GM21825 (cell line): ENCODE measurements at regions not wholly inside any gene's neighbourhood (a gene's known extent, or its start where the extent isn't known, plus 50 kb on each side); places are given as distances from the start of the nearest gene placed in this dataset.

Experiments used
- ATAC-seq: cut with Tn5 transposase; IDR thresholded peaks from one replicate; pipeline ENCODE4 v1.9.1; 2021; ENCODE audit warnings: mild to moderate bottlenecking, moderate library complexity; ENCODE audit not compliant: unreplicated experiment

DNA sequence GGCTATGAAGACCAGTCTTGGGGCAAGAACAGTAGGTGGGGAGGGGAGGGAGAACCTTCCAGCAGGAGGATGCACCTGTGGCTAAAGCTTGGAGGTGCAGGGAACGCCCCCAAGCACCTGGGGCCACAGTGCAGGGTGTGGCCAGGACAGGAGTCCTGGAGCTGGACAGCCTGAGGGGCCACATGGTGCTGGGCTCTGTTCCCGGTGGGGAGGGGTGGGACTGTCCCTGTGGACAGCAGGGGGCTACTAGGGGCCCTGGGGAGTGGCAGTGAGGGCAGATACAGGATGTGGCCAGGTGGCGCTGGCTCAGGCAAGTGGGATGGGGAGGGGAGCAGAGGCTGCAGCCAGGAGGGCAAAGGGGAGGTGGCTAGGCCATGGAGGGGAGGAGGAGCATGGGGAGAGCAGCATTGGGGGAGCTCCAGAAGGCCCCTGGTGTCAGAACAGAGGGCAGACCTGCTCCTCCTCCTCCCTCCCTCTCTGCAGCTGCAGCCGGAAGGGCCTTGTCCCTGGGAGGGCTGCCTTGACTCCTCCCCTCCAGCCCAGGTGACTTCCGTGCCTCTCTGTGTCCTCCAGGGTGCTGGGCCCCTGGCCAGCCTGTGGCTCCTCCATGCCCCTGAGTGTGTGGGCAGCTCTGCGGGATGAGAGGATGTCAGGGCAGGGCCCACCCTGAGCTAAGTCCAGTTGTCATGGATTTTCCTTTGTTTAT, 68.4 kb upstream of the DLK1 start:
- no peak for ATAC-seq

DNA sequence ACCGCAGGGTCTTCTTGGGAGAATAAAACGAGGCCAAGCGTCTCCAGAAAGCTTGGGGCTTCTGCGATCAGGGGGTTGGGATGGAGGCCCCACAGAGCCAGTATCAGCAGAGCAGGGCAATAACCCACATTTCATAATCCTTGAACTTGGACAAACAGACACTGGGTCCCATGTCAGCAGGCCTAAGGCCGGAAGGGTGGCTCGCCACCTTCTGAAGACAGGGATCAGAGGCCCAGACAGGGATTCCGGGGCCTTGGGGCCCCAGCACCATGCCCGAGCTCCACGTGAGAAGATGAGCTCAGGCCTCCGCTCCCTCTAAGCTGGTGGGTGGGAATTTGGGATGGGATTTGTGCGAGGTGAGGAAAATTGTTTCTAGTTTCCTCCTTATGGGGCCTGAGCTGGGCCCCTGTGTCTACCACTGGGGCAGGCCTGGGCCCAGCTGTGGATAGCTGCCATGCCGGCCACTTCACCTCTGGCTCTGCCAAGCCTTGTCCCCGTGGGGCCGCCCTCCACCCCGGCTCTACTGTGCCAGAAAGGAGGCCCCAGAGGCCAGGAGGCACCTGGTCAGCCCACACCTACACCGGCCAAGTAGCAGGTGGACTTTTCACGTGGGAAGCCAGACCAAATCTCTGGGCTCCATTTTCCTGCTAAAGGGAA, 67.2 kb upstream of the DLK1 start:
- ATAC-seq: no peak

DNA sequence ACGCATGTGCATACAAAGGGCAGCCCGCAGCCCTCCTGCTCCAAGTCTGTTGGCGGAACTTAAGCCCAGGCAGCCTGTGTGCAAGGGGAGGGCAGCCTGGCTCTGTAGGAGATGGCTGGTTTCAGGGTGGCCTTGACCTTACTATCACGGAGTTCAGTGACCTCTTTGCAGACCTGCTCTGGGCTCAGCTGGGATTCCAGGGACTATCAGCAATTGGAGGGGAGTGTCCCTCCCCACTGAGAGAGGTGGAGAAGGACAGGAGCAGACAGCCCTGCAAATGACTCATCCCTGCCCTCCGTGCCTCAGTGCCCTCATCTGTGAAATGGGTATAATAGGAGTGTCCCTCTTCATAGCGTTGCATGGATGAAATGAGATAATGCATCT, 66.2 kb upstream of the DLK1 start:
- ATAC-seq: no peak

DNA sequence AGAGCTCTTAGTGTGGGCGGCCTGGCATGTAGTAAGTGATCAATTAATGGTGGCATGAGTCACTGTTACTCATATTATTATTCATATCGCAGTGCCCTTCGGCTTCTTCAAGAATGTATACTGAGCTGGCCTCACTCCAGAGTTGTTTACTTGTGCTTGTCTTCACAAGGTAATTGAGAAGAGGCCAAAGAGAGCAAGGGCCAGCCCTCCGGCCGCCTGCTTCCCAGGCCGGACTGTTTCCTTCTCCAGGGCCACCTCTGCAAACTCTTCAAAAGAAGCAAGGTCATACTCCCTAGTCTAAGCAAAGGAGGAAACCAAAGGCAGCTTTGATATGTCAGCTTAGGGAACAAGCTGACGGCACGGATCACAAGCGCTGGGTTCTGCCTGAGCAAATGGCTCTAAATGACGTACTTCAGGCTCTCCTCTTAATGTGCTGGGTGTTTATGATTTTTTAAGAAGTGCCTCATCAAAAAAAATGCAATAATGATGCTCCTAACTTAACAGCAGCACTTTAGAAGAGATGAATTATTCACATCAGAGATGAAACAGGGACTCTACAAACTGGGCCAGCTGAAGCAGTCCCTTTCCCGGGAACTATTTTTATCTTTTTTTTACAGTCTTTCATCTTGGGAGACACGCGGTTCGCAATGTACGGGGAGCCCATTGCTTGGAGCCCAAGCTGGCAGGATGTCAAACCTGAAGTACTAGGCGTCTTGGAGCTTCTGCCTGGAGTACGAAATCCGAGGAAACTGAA, 65.6 kb upstream of the DLK1 start:
- ATAC-seq: no peak

DNA sequence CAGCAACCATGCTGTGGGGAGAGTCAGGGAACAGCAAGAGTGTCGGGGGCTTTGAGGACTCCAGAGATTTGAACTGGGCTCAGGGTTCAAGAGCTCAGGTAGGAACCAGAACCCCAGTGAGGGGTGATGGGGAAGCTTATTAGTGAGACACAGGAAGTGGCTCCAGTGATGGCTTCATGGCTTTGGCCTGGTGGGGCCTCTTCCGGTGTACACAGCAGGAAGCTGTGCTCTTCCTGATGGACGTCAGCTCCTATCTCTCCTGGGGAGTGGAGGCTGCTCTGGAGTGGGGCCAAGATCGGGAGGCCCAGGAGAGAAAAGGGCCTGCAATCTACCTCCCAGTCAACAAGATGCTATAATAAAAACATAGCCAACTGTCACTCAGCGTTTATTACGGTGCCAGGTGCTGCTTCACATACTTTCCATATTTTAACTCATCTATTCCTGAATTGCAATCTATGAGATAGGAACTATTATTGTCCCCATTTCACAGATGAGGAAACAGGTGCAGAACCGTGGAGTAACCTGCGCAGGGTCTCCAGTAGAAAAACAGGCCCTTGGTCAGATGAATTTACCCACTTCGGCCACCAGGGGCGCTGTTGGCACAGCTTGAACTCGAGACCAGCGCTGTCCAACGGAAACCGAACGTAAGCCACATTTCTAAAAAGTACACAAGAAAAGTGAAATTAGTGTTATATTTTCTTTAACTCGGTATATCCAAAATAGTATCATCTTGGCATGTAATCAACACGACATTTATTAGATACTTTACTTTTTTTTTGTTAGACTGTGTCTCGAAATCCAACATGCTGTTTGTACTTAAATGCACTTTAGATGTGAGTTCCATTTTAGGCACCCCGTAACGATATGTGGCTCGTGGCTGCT, 63.6 kb upstream of the DLK1 start:
- ATAC-seq: no peak

DNA sequence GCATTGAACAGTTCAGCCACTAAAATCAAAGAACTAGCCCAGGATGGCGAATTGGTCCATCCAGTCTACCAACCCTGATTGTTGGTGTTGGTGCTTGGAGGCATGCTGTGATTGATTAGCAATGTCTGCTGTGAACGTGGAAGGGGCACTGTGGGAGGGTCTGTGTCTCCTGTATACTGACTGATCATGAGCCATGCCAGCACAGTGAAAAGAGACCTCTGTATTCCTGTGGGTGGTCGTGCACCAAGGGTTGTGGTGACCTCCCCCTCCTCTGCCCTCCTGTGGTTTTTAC, 63.0 kb upstream of the DLK1 start:
- ATAC-seq: no peak

DNA sequence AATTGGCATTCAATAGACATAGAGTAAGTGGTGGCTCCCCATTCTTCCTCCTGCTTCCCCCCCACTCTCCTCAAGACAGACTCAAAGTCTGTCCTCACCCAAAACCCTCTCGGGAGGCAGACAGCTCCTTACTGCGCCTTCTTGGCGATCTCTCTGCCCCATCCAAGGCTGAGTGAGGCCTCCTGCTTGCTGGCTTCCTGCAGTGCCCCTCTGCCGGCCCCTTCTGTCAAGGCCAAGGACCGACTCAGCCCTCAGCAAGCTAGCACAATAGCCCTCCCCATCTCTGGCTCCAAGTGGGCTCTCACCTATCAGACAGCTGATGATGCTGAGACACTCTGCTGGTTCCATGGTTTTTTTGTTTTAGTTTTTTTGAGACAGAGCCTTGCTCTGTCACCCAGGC, 62.5 kb upstream of the DLK1 start:
- no peak for ATAC-seq

DNA sequence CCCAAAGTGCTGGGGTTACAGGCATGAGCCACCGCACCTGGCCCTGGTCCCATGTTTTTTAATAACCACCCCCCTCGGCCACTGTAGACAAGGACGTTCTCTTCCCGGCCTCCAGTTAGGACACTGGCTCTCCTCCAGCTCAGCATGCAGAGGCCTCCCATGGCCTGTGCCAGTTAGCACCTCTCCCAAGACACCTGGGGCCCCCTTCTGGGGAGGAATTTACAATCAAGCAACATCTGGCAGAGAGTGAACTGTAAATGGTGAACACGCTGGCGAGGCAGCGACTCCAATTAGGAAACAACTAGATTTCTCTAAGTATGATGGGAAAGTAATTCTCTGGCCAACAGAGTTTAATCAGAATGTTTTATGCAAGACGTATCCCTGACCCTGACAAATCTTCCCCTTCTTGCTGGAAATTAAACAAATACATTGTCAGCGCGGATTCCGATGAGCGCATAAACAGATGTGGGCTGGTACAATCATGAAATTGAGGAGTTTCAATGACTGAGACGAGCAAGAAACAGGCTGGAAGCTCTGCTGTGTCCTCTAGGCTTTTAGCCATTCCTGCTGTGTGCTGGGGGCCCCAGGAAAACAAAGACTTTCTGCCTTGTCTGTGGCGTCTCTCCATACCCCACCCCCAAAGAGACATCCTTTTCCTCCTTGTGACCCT, 61.7 kb upstream of the DLK1 start:
- ATAC-seq: no peak

DNA sequence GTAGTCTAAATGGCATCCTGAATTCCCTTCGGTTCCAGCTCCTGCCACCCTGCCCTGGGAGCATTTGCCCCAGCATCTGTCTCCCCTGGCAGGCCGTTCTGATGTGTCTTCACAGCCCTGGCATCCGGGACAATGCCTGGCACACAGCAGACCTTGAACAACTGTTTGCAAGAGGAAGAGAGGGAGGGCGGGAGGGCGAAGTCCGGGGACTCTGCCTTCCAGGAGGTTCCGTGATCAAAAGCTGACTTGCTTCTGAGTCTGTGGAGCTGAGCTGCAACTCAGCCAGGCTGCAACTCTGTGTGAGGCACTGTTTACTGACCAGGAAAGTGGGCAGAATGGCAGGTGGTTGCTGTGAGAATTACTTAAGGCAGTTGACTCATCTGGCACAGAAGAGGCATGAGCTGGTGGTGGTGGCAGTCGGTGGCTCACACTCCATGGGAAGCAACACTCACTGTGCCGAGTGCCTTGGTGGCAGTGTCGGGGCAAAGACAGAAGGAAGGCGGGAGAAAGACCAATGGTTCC, 61.1 kb upstream of the DLK1 start:
- ATAC-seq: no peak

DNA sequence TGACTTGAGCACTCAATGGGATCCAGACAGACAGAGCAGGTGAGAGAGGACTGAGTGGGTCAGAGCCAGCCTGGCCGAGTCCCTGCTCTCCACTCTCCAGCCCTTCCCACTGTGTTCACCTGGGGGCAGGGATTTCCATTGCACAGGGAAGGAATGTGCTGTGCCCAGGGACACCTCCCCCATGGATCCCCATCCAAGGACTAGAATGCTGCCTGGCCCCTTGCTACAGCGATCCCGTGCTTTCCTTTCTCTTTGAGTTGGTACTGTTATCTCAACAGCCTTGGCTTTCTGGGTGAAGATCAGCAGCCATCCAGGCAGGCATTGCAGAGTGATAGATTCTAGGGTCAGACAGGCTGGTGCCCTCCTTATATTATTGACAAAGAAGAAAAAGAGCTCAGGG, 60.3 kb upstream of the DLK1 start:
- no peak for ATAC-seq

DNA sequence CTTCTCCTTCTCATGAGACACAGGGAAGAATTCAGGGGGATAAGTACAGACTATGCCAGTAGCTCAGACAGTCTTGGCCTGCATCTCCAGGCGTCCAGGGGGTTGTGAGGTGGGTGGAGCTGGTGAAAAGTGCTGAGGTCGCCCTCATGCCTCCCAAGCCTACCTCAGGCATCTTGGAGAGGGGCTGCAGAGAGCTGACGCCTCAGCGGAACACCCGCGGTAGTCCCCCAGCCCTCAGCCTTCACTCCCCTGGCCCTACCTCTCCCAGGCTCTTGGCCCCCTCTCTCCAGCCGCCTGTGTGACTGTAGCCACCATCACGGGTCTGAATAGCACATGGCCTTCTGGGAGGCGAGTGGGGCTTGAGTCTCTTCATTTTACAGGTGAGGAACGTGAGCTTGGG, 59.8 kb upstream of the DLK1 start:
- no peak for ATAC-seq

DNA sequence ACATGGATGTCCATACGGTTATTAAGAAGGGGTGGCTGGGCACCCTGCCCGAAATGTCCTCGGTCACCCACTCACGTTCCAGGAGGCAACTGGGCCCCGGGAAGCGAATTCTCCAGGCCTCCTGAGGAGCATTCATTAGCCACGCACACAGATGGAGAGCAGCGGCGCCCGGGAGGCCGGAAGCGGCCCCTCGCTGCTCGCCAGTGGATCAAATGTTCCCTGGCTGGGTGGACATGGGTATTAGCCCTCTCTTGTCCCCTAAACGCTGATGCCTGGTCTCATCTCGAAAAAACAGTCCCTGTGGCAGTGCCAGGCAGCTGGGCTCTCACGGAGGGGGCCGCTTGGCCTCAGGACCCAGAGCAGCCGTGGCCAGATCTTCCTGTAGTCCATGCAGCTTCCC, 59.0 kb upstream of the DLK1 start:
- ATAC-seq: no peak

DNA sequence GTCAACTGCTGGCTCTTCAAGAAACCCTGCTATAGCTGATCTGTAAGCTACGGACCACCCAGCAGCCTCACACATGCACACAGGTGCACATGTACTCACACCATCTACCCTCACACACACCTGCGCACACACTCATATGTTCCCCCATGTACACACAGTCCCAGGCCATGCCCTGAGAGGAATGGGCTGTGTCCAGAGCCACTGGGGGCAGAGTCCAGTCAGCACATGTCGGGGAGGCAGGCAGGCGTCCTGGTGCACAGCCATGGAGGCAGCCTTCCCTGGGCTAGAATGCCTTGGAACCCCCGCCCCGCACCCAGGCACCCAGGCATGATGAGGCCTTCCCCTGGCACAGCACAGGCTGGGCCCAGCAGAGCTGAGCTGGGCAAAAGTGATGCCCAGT, 58.3 kb upstream of the DLK1 start:
- no peak for ATAC-seq

DNA sequence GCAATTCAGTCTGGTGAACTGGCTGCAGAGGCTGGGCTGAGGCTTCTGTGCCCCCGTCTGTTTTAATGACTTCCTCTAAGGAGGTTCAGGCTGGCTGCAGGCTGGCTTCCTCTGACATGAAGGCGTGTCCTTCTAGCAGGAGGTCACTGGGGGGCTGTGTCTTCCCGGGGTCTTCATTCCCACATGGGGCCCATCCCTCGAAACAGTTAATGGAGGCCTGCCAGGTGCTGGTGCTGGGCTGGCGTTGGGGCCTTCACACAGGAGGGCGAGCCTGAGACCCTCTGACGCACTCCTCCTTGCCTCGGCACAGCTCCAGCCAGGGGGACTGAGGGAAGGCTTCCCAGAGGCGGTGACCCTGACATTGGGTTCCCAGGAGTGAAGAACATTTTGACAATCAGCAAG, 57.7 kb upstream of the DLK1 start:
- ATAC-seq: no peak

DNA sequence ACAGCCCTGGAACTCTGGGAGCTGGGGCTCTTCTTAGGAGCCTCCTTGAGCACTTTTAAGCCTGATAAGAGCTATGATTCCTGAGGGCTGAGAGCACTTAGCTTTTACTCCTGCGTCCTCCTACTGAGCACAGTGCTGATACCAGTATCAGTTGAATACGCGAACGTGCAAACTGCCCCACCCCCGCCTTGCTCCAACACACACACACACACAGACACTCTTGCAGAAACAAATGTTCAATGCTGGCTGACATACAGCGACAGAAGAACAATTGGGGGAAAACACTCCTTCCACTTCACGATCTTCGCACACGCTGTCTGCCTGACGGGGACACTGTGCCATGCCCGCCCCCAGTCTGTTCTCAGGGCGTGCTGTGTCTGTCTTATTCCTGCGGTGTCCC, 57.2 kb upstream of the DLK1 start:
- no peak for ATAC-seq

DNA sequence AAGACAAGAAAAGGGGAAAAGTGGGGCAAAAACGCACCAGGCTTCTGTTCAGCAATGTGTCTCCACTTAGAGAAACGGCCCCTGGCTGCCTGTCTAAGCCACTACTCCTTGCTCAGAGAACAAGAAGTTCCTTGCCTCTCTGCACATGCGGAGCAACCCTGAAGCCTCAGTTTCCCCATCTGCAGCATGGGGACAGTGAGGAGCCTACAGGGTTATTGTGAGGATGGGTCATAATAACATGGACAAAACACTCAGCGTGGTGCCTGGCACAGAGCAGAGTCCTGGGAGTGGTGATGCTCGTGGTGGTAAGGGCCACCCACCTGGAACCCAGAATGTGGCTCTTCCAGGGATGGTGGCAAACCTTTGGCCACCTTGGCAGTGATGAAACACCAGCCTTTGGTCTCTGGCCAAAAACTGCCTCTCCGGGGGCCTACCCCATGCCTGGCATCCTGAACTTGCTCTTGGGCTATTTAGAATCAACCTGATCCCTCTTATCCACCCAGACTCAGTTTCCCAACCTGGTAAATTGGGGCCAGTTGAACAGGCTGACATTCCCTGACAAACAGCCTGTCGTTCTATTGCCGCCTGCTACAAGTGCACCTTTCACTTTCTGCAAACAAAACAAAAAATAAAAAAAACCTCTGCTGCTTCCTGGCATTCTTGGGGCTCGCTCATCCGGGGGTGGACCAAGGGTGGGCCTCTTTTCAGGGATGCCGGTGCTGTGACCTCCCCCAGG, 56.5 kb upstream of the DLK1 start:
- ATAC-seq: no peak

DNA sequence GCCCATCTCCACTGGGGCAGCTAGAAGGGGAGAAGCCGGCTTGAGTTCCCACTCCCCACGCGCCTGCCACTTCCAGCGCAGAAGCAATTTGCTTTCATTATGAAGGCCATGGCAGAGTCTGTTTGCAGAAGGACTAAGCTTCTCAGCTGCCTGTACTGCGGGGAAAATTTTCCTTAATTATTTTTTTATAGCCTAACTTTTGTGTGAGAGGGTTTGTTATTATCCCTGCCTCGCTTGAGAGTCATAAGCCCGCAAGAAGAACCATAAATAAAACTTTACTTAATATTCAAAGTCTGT, 56.0 kb upstream of the DLK1 start:
- ATAC-seq: no peak

DNA sequence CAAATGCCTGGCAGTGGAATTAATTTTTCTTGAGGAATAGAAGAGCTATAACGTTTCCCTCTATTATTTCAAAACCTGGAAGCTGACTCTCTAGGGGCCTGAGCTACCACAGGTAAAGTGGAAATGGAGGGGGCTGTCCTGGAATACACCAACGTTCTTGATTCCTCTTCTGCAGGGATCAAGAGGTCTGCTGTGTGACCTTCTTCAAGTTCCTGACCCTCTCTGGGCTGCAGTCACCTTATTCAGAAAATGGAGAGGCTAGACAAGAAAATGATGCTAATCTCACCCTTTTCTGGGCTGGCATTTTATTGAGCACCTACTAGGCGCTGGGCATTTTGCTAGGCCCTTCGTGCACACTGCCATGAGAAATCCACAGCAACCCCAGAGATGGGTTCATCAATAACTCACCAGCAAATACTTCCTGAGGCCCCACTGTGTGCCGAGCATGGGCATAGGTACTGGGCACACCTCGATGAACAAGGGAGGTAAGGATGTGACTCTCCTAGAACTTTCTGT, 55.2 kb upstream of the DLK1 start:
- no peak for ATAC-seq

DNA sequence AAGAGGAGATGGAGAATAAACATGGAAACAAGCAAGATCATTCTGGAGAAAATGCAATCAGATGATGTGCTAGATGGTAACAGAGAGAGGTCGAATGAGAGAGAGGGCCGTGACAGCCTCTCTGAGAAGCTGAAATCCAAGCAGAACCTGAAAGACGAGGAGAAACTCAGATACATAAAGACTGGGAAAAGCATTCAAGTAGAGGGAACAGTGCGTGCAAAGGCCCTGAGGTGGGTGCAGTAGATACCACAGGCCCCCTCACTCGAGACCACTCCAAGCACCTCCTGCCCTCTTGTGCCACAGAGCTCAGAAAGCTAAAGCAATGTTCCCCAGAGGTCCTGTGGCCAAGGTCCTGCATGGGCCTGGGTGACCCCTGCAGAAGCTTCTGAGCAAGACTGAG, 54.8 kb upstream of the DLK1 start:
- ATAC-seq: no peak
